GM10248 (cell line): ENCODE measurements at regions not wholly inside any gene's neighbourhood (a gene's known extent, or its start where the extent isn't known, plus 50 kb on each side); places are given as distances from the start of the nearest gene placed in this dataset.

Experiments
- CTCF ChIA-PET: fragments of 300-600 bp; sonication (Branson Sonifier 250); formaldehyde crosslinking; extraction: SDS; loops from one replicate; lab custom pipeline; 2021; ENCODE audit warnings: antibody characterized with exemption; lab: Yijun Ruan, JAX
- POLR2A ChIA-PET: fragments of 350-650 bp; sonication (Branson Sonifier 250); formaldehyde crosslinking; extraction: SDS; loops from one replicate; lab custom pipeline; 2020; ENCODE audit warnings: antibody characterized with exemption; lab: Yijun Ruan, JAX
- DNase-seq: peaks from one replicate; pipeline ENCODE4 v3.0.0; 2012; ENCODE audit errors: extremely low spot score
- TF ChIP-seq, protein P1 (sequence below): IDR thresholded peaks from 2 replicates; pipeline ENCODE4 v1.5.1; 2012; ENCODE audit warnings: mild to moderate bottlenecking, low read depth; ENCODE audit errors: extremely low read depth, missing control alignments, control extremely low read depth

- ChIA-PET POLR2A (no interaction called here), CTCF (interaction anchor here (1.3 kb wide), 1 partner anchor 12 kb away, joined by 3 read pairs; no protein-coding TSS in a partner anchor)
- TF ChIP-seq, protein P1, sequence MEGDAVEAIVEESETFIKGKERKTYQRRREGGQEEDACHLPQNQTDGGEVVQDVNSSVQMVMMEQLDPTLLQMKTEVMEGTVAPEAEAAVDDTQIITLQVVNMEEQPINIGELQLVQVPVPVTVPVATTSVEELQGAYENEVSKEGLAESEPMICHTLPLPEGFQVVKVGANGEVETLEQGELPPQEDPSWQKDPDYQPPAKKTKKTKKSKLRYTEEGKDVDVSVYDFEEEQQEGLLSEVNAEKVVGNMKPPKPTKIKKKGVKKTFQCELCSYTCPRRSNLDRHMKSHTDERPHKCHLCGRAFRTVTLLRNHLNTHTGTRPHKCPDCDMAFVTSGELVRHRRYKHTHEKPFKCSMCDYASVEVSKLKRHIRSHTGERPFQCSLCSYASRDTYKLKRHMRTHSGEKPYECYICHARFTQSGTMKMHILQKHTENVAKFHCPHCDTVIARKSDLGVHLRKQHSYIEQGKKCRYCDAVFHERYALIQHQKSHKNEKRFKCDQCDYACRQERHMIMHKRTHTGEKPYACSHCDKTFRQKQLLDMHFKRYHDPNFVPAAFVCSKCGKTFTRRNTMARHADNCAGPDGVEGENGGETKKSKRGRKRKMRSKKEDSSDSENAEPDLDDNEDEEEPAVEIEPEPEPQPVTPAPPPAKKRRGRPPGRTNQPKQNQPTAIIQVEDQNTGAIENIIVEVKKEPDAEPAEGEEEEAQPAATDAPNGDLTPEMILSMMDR = no peak
- DNase-seq = no peak
These were observed 283.4 kb upstream of the PRDM1 start for GRCh38 chr6:105802703-105803102.

GRCh38 chr6:105800871-105801270, 285.3 kb upstream of the PRDM1 start:
- CTCF ChIA-PET = interaction anchor here (1.0 kb wide), 1 partner anchor 10 kb away, joined by 4 read pairs; no protein-coding TSS in a partner anchor
- POLR2A ChIA-PET = no interaction called here
- no peak for DNase-seq
- TF ChIP-seq, protein P1 = no peak

DNA sequence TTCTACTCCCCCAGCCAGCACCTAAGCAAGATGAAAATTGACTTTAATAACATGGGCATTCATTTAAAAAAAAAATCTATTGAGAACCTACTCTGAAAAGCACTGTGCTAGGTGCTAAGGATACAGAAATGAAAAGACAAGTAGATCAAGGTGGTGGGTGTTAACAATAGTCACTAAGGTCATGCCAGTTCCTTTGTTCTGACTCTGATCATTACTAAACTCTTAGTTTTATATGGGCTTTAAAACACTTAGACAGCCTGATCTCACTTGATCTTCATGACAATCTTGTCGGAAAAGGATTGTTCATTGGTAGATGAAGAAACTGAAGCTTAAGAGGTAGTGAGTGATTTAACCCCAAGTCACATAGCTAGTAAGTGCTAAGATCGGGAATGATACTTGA, 285.7 kb upstream of the PRDM1 start:
- ChIA-PET CTCF (interaction anchor here (1.0 kb wide), 1 partner anchor 9 kb away, joined by 4 read pairs; no protein-coding TSS in a partner anchor), POLR2A (no interaction called here)
- TF ChIP-seq, protein P1 = no peak
- no peak for DNase-seq

DNA sequence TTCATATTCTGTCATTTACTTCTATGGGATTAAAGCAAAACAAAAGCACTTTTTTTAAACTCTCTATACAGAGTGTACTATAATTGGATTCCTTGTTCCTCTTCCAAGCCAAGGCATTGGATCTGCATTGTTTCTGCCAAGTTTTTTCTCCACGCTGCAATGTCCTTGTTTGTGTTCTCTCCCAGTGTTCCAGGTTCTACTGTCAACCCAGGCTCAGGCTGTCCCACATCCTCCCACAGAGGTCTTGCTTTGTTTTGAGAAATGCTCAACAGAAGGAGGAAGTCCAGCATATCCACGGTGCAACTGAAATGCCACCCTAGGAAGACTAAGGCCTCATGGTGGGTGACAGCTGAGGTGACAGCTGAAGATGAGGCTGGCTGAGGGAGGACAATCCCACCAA, 287.1 kb upstream of the PRDM1 start:
- TF ChIP-seq, protein P1 = no peak
- DNase-seq = no peak
- POLR2A ChIA-PET = no interaction called here
- CTCF ChIA-PET = interaction anchor here (1.9 kb wide), 1 partner anchor 13 kb away, joined by 6 read pairs; no protein-coding TSS in a partner anchor

DNA sequence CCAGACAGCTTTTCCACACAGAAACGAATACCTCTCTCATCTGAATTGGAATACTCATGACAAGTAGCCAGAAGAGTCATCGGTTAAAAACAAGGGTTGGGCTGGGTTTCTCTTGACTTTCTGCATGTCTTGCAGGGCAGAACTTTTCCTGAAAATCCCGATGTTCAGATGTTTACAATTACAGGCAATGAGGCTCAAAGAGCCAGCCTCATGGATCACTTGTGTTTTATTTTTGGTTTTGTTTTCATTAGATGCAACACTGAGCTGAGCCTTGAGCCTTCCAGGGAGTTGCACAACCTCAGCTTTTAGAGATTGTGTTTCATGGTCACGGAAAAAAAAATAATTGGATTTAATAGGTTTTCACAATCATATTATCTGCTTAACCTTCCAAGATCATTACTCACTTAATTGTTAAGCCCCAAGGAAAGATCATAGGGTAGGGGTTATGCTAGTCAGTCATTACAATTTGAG, 288.1 kb upstream of the PRDM1 start:
- POLR2A ChIA-PET = no interaction called here

DNA sequence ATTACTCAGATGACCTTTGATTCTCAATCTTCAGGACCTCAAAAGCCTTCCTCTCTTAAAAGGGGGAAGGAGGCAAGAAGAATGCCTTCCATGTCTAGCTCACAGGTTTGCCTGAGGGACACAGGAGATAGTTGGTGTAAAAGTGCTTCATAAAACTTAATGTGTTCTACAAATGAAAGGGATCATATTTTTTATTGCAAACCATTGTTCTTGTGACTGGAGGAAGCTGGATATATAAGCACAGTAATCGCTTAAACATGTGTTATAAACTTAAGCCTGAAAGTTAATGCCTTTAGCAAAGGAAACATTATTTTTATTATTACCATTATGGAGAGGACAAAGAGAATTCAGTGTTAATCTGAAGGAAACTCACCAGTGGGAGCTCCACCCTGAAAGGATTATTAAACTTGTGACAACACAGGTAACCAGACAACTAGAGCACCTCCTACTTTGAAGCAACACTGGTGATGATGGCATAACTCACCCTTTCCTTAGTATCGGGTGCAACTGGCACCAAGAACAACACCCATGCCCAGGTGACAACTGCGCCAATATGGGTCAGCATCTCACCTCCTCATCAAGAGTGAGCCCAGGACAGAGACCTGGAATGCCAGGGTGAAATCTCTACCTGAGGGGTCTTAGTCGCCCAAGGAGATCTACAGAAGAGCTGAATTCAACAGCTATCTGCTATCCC, 288.7 kb upstream of the PRDM1 start:
- CTCF ChIA-PET = interaction anchor here (0.8 to 1.9 kb wide), 3 partner anchors 14 to 37 kb away, joined by 3 to 6 read pairs (median 4); no protein-coding TSS in a partner anchor
- POLR2A ChIA-PET = no interaction called here
- DNase-seq = no peak
- TF ChIP-seq, protein P1 = no peak

More for the DNA sequence above, 288.1 kb upstream of the PRDM1 start:
- no peak for DNase-seq
- CTCF ChIA-PET = interaction anchor here (0.8 to 1.9 kb wide), 3 partner anchors 14 to 37 kb away, joined by 3 to 6 read pairs (median 4); no protein-coding TSS in a partner anchor
- TF ChIP-seq, protein P1 = no peak
